A204.1 (cell line): ENCODE measurements at regions not wholly inside any gene's neighbourhood (a gene's known extent, or its start where the extent isn't known, plus 50 kb on each side); places are given as distances from the start of the nearest gene placed in this dataset.

ENCODE experiments used
- FAIRE-seq: peaks from 2 replicates; lab custom pipeline; 2012; peaks lifted over from hg19 to GRCh38; lab: Jason Lieb, UNC

DNA sequence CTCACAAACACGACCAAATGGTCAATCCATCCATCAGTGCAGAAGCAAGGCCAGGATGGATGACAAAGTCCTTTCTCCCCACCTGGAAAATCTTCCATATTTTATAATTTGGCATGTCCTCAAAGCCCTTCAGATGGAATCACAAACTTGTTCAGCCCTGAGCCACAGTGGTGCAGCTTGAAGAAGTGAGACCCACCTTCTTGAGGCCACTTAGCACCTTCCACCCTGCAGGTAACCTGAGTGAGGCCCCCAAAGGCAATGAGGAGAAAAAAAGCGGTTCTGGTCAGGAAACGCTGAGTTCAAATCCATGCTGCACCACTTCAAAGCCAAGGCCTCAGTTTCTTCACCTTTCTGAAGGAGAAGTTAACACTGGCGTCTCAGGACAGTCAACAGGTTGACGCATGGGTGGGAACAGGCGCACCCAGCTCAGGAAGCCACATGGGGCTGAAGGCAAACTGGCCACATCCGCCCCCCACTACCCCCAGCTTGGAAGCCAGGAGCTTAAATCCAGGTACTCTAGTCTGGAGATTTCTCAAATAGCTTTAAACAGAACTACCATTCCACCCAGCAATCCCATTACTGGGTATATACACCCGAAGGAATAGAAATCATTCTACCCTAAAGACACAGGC is 320.4 kb downstream of the BCL11B start:
- no peak for FAIRE-seq

DNA sequence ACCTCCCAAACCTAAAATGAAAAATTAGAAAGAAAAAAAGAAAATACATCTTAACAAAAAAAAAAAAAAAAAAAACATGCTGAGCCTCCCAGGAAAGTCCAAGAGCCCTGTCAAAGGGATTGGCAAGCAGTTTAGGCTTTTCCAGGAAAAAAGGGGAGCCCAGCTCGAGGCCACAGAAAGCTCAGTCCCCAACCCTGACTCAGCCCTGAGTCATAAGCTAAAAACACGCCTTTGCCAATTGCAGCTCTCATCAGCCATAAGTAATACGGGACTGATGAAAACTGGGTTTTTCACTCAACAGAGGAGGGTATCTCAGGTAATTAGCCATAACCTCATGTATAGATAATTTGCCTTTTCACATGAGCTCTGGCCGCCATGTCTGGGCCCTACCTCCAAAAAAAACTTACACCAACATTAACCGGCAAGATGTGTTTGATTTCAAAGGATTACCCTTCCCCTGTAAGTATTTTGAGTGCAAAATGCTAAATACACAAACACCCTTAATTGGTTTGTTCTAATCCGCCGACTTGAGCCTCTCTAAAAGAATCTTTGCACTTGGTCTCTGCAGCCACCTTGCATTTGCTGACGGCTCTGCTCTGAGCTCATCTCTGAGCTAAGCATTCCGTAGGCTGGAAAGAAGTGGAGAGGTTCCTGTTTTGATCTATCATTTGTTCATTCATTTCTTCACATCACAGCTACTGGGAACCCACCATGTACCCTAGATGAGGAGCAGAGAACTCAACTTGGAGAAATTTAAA is 319.2 kb downstream of the BCL11B start:
- FAIRE-seq: no peak

DNA sequence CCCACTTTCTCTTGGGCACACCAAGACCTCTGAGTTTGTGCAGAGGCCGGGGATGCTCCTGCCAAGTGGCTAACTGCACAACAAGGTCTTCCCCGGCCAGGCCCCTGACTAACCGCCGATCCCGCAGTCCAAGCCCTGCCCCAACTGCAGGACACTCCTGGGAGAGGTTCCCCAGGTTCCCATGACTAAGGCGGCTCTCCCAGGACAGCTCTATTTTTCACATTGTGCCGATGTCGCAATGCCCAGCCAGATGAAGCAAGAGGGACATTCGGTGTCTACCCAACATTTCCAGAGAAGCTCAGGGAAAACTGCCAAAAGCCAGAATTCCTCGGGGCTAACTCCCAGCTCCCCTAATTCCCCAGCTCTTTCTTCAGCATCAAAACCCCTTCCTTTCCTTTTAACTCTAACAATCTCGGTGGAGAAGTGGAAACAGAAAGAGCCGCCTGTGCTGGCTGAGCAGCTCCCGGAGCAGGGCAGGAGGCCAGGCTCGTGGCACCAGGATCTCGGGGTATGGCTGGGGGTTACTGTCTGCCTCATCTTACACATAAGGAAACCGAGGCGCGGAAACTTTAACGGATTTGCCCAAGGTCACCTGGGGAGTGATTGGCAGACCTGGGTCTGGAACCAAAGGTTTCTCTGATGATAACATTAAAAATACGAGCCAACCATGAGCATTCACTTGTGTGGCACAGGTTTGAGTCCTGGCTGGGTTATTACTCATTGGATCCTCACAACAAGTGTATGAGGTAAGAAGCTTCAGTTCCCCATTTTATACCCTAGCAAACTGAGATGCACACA is 318.2 kb downstream of the BCL11B start:
- no peak for FAIRE-seq

DNA sequence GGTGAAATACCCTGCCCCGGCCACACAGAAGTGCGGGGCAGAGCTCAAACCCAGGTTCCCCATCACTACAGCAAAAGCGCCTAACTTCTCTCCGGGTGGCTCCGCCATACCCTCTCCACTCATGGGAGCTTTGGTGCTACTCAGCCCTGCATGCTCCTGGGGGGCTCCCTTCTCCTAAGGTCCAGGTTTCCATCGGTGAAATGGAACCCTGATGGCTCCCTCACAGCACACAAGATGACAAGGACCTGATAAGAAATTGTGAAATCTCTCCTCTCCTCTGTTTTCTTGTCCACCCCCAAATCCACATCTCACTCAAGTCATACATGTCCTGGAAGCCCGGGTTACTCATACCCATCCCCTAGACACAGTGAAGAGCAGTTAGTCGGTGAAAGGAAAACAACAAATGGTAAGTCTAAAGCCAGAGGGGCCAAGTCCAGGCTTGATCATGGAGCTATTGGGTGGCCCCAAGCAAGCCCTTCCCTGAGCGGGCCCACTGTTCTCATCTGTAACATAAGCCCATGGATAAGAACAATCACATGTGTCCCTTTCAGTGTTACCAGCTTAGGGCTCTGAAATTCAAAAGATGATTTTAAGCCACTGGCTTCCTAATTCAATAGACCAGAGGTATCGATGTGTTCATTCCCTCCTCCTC is 317.5 kb downstream of the BCL11B start:
- FAIRE-seq: no peak

DNA sequence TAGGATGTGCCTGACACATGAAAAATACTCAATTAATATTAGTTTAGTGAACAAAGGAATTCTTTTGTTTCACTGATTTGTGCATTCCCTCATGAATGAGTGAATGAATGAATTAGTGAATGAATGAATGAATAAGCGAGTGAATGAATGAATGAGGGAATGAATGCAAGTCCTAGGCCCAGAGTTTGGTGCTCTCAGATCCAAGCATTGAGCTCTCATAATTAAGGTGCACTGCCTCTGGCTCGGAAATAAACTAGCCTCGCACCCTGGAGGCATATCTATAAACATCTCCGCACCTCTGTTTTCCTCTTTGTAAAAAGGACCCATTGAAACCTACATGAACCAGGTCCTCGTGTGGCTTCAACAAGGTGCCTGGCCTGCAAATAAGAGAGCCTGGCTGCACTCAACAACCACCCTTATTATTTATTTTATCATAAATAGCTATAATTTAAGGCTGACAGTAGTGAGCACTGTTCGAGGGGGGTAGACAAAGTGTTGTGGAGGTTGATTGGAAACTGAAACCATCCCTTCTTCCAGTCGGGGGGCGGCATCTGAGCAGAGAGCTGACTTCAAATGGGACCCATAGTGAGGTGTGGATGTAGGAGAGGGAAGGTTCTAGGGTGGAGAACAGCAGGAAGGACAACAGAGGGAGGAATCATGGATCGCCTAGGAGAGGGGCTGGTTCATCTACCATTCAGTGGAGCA is 316.8 kb downstream of the BCL11B start:
- FAIRE-seq: no peak

- FAIRE-seq: no peak
Observed at GRCh38 chr14:98955741-98956070, 316.3 kb downstream of the BCL11B start.

DNA sequence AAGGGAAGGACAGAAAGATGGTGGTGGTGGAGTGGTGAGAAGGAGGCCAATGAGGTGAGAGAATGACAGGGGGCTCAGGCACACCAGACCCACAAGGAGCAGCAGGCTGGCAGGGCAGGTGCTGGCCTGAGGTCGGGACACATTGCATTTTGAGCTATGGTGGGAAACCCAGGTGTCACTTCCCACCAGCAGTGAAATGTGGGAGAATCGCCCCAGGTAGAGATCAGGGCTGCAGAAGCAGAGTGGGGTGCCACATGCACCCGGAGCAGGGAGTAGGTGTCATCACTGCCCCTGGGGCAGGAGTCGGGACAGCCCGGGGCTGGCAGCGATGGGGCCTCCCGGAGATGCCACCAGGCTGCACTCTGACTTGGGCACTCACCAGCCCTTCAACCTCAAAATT is 315.8 kb downstream of the BCL11B start:
- FAIRE-seq: no peak

- no peak for FAIRE-seq
Observed at GRCh38 chr14:98956661-98957060, 315.3 kb downstream of the BCL11B start.

DNA sequence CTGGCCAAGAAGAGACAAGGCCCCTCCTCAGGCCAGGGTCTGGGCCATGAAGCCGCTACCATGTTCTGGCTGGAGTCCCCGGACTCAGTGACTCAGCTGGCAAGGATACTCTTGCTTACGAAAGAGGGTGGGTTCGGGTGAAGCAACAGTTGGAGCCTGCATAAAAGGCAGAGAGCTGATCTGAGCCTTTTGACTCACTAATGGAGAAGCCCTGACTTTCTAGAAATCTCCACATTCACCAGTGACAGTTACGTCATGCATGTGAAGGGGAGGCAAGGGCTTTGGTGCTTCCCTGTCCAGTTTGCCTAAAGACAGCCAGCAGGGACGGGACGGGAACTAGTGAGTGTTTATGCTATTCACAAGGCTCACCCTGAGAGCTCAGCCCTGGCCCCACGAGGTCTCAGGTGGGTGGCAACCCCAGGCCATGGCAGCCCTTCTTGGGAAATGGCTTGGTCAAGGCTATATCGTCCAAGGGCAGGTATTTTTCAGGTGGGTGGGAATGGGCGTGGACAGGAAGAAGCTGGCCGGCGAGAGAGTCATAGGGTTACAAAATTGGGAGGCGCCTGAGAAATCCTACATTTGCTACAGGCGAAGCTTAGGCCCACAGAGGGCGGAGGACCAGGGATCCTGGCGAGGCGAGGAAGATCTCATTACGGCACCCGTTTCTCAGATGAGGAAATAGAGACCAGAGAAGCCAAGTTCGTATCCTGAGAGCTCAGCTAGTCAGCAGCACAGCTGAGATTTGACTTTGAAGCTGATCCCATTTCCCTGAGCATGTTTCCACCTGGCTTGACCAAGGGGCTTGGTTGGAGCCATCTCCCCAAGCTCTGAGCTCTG is 314.6 kb downstream of the BCL11B start:
- no peak for FAIRE-seq

DNA sequence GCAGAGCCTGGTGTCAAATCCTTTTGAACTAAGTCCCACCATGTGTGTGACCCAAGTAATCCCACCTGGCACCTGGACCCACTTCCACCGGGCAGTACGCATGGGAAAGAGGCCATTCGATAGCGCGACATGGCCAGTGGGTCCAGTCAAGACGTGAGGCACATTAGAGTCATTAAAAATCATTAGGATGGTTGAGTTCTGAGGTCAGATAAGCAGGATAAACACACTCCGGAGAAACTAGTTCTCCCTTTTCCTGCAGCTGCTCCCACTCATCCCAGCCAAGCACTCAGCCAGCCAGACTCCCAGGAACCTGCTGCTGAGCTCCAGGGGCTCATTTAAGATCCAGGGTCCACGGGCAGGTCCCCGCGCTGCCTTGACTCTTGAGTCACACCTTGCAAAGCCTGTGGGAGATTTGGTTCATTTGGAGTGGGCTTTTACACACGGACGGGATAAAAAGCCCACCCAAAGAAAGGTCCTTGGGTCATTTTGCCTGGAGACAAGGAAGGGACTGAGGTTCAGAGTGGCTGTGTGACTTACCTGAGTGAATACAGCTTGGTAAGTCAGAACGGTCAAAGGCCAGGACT is 313.9 kb downstream of the BCL11B start:
- no peak for FAIRE-seq

DNA sequence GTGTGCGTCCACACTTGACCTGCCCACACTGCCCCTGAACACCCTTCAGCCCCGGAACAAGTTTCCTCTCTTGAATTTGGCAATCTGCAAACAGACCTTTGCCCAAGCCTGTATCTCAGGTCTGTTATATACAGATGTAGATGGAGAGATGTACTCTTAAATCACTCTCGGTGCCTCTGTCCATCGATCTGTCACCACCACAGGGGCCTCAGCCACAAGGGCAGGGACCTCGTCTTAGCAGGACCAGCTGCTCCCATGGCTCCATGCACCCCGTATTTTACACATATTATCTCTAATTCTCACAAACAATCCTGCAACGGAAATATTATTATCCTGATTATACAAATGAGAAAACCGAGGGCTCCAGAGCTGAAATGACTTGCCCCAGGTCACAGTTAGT is 313.4 kb downstream of the BCL11B start:
- FAIRE-seq: no peak

GRCh38 chr14:98959410-98959809 is 312.6 kb downstream of the BCL11B start:
- FAIRE-seq: no peak

DNA sequence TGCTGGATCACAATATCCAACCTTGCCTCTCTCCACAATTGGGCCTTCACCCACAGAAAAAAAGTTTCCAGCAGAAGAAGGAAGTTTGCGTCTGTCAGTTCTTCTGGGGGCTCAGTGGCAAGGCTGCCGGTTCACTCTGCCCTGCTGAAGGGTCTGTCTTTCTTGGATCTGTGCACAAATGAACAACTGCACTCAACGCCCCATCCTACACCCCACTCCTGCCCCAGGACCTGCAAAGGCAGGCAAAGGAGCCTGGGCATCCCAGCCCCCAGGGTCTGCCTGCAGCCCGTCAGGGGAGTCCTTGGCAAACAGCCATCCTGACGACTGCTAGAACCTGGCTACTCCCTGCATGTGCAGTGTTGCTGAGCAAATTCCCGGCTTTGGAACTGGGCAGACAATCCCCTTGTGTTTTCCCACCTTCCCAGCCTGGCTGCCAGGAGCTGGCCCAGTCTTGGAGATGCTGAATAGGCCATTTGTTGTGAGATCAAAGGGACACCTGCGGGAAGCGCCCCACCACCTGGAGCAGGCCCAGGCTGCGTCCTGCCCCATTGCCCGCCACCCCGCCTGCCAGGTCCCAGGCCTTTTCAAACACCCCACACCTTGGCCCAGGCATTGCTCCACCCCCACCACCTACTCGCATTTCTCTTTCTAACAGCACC is 311.9 kb downstream of the BCL11B start:
- FAIRE-seq: no peak

GRCh38 chr14:98960617-98961013 is 311.4 kb downstream of the BCL11B start:
- no peak for FAIRE-seq

DNA sequence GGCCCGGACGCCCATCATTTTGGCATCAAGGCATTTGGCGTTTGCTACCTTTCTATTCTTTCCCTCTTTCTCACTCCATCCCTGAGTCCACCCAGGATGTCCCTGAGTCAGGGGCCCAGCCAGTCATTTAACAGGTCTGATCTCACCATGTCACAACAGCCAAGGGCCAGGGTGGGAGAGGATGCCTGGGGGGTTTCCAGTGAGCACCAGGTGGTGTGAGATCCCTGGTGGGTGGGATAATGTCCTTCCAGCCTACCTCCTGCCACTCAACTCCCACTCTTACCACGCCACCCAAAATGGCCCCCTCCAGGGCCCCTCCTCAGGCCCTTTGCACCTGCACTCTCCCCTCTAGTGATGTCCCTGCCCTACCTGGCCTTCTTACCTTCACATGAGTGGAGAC is 310.8 kb downstream of the BCL11B start:
- FAIRE-seq: no peak

GRCh38 chr14:98962118-98962517 is 309.9 kb downstream of the BCL11B start:
- FAIRE-seq: no peak

DNA sequence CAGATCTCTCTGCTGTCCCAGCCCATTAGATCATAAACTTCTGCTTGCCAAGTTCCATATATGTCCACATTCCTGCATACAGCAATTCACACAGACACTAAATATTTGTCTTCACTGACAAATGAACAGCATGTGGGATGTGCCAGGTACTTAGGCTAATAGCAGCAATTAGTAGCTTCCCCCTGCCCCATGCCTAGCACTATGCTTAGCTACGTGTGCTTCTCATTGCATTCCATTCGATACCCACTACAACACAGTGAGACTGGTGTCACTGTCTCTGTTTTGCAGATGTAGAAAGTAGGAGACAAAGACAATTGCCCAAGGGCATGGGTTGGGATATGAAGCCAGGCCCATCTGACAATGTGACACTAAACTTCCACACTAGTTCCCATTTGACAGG is 308.4 kb downstream of the BCL11B start:
- FAIRE-seq: no peak

DNA sequence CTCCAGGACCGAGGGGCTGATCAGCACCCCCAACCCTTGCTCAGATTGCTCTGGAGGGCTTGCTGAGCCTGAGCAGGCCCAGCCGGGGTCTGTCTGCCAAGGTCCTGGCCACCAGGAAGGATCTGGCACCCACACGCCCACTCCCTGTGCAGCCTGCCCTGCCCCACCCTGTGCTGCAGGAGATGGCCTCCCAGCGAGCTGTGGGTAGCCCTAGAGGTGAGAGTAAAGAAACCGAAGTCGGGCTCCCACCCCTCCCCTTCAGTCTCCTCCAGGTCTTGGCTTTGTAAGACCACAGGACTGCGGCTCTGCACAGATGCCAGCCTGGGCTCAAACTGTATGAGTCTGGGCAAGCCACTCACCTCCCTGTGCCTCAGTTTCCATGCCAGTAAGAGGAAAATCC is 307.8 kb downstream of the BCL11B start:
- no peak for FAIRE-seq

DNA sequence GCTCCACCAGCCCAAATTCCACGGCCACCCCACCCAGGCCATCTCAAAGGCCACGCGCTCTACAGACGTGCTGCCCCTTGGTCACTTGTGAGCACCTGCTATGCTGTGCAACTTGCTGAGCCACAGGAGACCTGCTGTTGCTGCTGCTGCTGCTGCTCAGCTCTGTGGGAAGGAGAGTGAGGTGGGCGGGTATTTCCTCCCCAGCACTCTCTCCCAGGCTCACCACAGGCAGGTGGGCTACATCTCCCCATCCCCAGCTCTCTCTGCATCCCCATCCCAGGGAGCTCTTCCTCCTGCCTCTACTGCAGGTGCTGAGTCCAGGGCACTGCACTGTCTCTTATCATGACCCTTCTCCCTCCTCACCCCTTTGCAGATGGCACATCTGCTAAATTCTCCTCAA is 306.9 kb downstream of the BCL11B start:
- FAIRE-seq: no peak

- FAIRE-seq: no peak
Observed at GRCh38 chr14:98966016-98966415, 306.0 kb downstream of the BCL11B start.
